ENCODE measurements at regions not wholly inside any gene's neighbourhood (a gene's known extent, or its start where the extent isn't known, plus 50 kb on each side); places are given as distances from the start of the nearest gene placed in this dataset.

DNA sequence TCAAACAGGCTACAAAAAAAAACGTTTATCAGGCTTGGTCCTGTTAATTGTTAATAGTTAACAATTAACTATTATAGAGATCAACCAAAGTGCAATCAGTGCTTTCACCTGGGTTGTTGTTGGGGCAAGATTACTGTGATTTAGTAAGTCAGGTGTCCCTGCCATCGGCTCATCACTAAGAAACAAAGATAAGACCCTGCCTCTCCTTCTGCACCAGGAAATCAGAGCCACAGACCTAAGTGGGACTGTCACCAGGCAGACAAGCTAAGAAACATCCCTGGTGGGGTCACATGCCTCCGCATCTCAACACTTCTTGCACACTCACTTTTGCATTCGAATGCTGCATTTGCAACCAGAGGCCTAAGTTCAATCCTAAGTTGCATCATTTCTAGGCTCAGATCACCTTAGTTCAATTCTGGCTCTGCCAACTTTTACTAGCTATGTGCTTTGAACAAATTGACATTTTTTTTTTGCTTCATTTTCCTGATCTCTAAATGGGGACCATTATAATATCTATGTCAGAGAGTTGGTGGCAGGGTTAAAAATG, 298.9 kb upstream of the B3GAT1 start:
- no peak for DNase-seq (ENCODE audit: low read depth, low spot score)

DNA sequence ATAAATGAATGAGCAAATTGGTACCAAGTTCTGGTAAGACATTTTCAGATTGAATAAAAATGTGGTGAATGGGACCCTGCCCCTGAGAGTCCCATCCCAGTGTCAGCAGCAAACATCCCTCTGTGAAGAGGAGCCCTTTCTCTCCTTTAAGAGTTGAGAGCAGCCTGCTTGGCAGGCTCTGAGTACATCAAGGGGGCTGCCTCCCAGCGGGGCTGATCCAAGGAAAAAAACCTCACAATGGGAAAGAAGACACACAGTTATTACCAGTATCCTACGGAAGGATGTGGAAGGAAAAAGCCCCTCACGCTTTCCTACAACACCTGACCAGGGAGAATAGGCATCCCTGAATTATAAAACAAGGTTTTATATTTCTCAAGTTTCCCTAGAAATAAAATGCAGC, 293.8 kb upstream of the B3GAT1 start:
- no peak for DNase-seq (ENCODE audit: low read depth, low spot score)

DNA sequence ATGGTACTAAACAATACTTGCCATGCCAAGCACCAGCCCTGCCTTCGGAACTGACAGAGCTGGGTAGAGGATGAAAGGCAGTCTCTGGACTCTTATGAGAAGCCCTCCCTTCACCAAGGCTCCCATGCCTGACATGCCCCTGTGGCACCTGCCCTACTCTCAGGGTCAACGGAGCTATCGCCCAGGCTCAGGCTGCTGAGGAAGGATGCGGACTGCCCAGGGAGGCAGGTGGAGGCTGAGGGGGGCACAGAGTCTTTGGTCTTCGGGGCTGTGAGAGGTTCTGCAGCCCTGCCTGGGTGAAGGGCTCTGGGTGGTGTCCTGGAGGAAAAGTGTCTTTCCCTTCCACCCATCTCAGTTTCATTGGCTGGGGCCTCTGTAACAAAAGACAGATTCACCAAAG, 290.8 kb upstream of the B3GAT1 start:
- DNase-seq (ENCODE audit: low read depth, low spot score) = no peak

GRCh38 chr11:134701564-134702165, 289.6 kb upstream of the B3GAT1 start:
- DNase-seq (ENCODE audit: low read depth, low spot score) = no peak

GRCh38 chr11:134700101-134700640, 288.1 kb upstream of the B3GAT1 start:
- no peak for DNase-seq (ENCODE audit: low read depth, low spot score)

- DNase-seq (ENCODE audit: low read depth, low spot score) = no peak
Measured at GRCh38 chr11:134696455-134696854, 284.4 kb upstream of the B3GAT1 start.

GRCh38 chr11:134691985-134692384, 279.9 kb upstream of the B3GAT1 start:
- no peak for DNase-seq (ENCODE audit: low read depth, low spot score)

- no peak for DNase-seq (ENCODE audit: low read depth, low spot score)
Measured at GRCh38 chr11:134691295-134691873, 279.3 kb upstream of the B3GAT1 start.

- DNase-seq (ENCODE audit: low read depth, low spot score) = no peak
Measured at GRCh38 chr11:134689886-134690285, 277.8 kb upstream of the B3GAT1 start.

DNA sequence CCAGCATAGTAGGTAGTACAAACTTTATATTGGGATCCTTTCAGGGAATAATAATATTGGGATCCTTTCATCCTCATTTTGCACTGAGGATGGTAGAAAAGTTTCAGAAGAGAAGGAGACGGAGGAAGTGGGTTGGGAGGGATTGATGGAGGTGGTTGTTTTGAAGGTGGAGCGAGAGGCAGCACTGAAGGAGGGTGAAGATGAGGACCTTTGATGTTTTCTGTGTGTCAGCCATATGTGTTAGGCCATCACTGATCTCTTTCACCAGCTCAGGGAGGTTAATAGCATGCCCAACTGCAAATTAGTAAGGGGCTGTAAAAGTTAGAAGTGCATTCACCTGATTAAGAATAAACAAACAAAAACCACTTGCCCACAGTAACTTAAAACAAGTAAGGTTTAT, 275.5 kb upstream of the B3GAT1 start:
- no peak for DNase-seq (ENCODE audit: low read depth, low spot score)

GRCh38 chr11:134686460-134687061, 274.5 kb upstream of the B3GAT1 start:
- DNase-seq (ENCODE audit: low read depth, low spot score) = no peak

GRCh38 chr11:134685793-134686380, 273.8 kb upstream of the B3GAT1 start:
- DNase-seq (ENCODE audit: low read depth, low spot score) = no peak

GRCh38 chr11:134684576-134684975, 272.5 kb upstream of the B3GAT1 start:
- no peak for DNase-seq (ENCODE audit: low read depth, low spot score)

GRCh38 chr11:134683860-134684259, 271.8 kb upstream of the B3GAT1 start:
- DNase-seq (ENCODE audit: low read depth, low spot score) = no peak

- DNase-seq (ENCODE audit: low read depth, low spot score) = no peak
Measured at GRCh38 chr11:134682577-134682976, 270.5 kb upstream of the B3GAT1 start.

DNA sequence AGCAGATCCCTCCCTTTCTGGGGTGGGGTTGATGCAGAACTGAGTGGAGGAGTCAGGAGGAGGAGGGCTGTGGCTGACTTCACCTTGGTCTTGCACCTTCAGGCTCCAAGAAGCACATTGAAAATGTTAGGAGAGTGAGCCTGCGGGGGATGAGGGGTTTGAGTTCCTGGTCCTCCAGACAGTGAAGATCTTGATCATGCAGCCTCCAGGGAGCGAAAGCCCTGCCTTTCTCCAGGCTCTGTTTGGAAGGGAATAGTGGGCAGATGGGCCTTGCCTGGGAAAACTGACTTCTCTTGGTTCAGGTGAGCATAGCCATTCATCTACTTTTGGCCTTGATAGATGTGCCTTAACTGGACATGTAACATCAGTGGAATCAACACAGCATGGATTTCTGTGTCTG, 267.6 kb upstream of the B3GAT1 start:
- DNase-seq (ENCODE audit: low read depth, low spot score) = no peak

GRCh38 chr11:134678744-134679143, 266.7 kb upstream of the B3GAT1 start:
- DNase-seq (ENCODE audit: low read depth, low spot score) = no peak

GRCh38 chr11:134677891-134678551, 266.0 kb upstream of the B3GAT1 start:
- DNase-seq (ENCODE audit: low read depth, low spot score) = no peak

DNA sequence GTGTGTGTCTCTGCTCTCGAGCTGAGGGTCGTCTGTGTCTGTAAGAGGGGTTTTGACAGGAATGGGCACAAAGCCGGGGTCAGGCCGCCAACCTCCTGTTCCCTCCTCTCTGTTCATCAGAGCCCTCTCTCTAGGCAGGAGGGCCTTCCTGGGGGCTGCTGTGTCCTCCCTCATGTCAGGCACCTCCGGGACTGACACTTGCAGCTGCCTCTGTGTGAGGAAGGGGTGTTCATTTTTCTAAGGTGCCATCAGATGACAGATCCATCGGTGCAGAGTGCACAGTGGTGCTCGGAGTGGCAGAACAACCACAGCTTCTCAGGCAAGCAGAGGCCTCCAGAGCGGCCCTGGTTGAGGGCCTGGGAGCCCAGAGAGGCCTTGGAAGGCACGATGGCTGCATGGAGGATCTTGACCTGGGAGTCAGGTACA, 265.4 kb upstream of the B3GAT1 start:
- no peak for DNase-seq (ENCODE audit: low read depth, low spot score)

GRCh38 chr11:134676516-134677287, 264.7 kb upstream of the B3GAT1 start:
- no peak for DNase-seq (ENCODE audit: low read depth, low spot score)

- no peak for DNase-seq (ENCODE audit: low read depth, low spot score)
Measured at GRCh38 chr11:134675983-134676382, 263.9 kb upstream of the B3GAT1 start.

All from pulmonary artery endothelial cell (primary cell).